ENCODE measurements at regions not wholly inside any gene's neighbourhood (a gene's known extent, or its start where the extent isn't known, plus 50 kb on each side); places are given as distances from the start of the nearest gene placed in this dataset.

GRCh38 chr5:111572561-111572960, 60.2 kb upstream of the STARD4 start:
- TF ChIP-seq GATA2 (IDR thresholded peaks at IDR 0.05; ENCODE audit: low read depth, low read length), result no peak
- TF ChIP-seq GATA3 (IDR thresholded peaks at IDR 0.05; ENCODE audit: low read depth, low read length), result no peak

DNA sequence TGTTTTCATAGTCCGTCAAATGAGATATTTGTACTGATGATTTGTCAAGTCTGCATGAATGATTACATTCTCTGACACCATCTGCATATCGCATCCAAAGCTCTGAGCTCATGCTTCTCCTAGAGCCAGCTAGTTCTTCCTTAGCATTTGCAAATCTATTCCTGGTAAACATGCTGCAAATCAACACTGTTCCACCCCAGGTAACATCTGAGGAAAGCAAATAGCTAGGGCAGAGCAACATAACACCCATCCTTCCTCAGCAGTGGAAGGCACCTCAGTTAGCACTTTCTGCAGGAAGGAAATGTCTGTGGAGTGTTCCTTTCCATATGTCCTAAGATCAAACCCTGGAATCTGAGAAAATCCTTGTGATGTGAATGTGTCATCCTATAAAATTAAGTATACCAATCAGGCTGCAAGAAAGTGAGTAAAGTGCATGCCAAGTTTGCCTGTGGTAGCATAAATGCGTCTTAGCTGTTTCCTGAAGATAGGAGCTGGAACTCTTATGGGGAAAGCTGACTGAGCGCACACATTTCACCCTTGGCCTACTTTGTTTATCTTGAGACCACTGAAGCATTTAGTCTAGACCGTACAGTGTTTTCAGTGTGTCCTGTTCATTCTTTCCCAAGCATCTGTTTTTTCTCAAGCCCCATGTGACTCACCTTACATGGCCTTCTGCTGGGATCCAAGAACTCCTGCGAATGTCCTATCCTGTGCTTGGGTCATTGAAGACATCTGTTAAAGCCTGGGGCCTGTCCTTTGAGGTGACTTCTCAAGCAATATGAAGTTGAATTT, 50.9 kb upstream of the STARD4 start:
- TF ChIP-seq GATA3 (IDR thresholded peaks at IDR 0.05; ENCODE audit: low read depth, low read length), result no peak
- TF ChIP-seq GATA2 (IDR thresholded peaks at IDR 0.05; ENCODE audit: low read depth, low read length), result no peak

DNA sequence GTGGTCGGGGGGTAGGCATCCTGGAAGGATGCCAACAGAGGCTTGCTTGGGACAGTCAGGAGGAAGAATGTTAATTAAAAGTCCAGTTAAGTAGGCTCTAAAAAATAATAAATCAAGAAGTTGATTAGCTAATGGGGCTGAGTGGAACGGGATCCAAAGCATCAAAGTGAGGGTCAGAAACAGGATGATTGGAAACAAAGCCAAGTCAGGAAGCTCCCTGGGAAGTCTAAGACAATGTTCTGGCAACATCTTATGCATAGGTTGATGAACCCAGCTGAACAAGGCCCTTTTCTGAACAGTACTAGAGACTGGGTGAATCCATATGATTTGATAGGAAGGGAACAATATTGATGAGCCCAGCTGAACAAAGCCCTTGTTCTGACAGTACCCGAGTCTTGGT, 50.2 kb upstream of the STARD4 start:
- TF ChIP-seq GATA3 (IDR thresholded peaks at IDR 0.05; ENCODE audit: low read depth, low read length) (no peak), GATA2 (IDR thresholded peaks at IDR 0.05; ENCODE audit: low read depth, low read length) (no peak)

All from SH-SY5Y (cell line).